ENCODE measurements at regions not wholly inside any gene's neighbourhood (a gene's known extent, or its start where the extent isn't known, plus 50 kb on each side); places are given as distances from the start of the nearest gene placed in this dataset.

DNA sequence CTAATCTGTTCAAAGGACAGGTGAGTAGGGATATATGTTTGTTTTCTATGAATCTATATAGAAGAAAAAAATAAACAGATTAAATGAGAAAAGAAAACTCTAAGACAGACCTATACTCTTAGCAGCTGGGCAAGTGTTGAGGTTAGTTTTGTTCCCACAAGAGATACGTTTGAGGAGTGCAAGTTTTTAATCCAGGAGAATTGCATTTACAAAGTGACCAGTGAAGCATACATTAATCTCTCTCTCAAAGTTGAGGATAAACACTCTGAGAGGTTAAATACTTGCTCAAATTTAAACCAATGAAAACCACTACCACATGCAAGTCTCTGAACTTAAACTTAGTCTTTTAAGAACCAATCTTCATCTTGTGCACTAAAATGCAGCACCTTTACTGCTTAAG, 930.5 kb upstream of the MIR17HG start:
- Histone ChIP-seq H3K27me3 (no peaks in the 10 kb centered on the region), H3K4me3 (no peak overlapping the region), H3K9me3 (no peaks in the 10 kb centered on the region), H3K4me1 (no peaks in the 10 kb centered on the region), H3K27ac (no peak overlapping the region), H3K36me3 (no peaks in the 10 kb centered on the region)
- intact Hi-C loops (cut with DNase I) = no loop called here
- no peak for TF ChIP-seq POLR2AphosphoS5 (IDR thresholded peaks at IDR 0.05; ENCODE audit: insufficient read depth in 1 of 2, low read depth in 1 of 2)
- no peak for TF ChIP-seq POLR2A (IDR thresholded peaks at IDR 0.05)
- TF ChIP-seq, protein P1, sequence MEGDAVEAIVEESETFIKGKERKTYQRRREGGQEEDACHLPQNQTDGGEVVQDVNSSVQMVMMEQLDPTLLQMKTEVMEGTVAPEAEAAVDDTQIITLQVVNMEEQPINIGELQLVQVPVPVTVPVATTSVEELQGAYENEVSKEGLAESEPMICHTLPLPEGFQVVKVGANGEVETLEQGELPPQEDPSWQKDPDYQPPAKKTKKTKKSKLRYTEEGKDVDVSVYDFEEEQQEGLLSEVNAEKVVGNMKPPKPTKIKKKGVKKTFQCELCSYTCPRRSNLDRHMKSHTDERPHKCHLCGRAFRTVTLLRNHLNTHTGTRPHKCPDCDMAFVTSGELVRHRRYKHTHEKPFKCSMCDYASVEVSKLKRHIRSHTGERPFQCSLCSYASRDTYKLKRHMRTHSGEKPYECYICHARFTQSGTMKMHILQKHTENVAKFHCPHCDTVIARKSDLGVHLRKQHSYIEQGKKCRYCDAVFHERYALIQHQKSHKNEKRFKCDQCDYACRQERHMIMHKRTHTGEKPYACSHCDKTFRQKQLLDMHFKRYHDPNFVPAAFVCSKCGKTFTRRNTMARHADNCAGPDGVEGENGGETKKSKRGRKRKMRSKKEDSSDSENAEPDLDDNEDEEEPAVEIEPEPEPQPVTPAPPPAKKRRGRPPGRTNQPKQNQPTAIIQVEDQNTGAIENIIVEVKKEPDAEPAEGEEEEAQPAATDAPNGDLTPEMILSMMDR (IDR thresholded peaks at IDR 0.05) = no peak
- no peak for DNase-seq (ENCODE audit: extremely low spot score in 2 of 2)

DNA sequence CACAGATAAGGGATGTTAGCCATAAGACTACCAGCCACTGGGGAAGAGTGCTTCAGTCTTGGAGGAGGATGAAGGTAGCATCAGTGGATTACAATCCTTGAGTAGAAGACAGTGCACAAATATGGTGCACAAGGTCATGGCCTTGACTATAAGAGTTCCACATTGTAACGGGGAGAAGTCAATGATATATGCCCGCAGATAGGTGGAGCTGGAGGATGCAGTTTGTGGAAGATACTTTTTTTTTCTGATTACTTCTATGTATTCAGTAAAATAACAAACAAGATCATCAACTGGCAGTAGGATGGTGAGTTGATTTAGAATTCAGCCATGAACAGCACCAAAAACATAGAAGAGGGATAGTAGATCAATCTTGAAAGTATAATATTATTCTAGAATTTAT, 926.8 kb upstream of the MIR17HG start:
- TF ChIP-seq, protein P1 (IDR thresholded peaks at IDR 0.05) = no peak
- TF ChIP-seq POLR2A (IDR thresholded peaks at IDR 0.05) = no peak

DNA sequence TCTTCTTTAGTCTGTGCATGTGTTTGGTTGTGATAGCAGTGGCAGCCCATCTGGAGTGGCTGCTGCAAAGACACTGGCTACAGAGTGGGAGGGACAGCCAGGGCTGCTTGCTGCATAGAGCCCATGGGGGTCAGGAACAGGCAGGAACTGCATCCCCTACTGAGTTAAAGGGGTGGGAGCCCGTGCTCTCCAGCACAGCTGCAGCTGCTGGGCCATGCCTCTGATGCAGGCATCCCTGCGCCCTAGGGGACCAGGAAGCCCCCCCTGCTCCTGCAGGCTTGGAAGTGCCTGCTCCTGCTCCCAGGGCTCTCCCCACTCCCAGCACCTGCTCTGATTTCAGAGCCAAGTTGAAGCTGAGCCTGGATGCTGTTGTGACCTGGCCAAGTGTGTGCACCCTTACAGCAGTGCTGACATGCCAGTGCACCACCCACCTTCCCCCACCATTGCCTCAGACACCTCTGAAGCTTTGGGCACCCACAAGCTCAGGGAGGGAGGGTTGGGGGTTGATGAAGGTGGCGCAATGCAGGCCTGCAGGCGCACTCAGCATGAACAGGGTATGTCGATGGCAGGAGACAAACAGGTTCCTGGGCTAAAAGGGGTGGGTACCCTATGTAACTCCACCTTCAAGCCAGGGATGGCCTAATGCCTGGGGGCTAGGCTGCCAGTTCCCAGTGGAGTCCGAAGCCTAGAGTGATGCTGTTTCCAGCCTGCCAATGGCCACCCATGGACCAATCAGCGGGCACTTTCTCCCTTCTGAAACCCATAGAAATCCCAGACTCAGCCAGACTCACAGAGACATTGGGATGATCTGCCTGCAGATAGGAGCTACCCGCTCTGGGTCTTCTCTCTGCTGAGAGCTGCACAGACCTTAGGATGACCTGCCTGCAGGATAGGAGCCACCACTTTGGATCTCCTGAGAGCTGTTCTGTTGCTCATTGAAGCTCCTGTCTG, 919.9 kb upstream of the MIR17HG start:
- no peaks in the 10 kb centered on the region for H3K27me3 ChIP-seq
- H3K27ac ChIP-seq = no peak overlapping the region
- intact Hi-C loops (cut with DNase I) = no loop called here
- no peaks in the 10 kb centered on the region for H3K9me3 ChIP-seq
- H3K36me3 ChIP-seq = no peaks in the 10 kb centered on the region
- no peak overlapping the region for H3K4me3 ChIP-seq
- H3K4me1 ChIP-seq = no peaks in the 10 kb centered on the region
- DNase-seq (ENCODE audit: extremely low spot score in 2 of 2) = no peak
- TF ChIP-seq, protein P1 (IDR thresholded peaks at IDR 0.05) = no peak
- TF ChIP-seq POLR2AphosphoS5 (IDR thresholded peaks at IDR 0.05; ENCODE audit: insufficient read depth in 1 of 2, low read depth in 1 of 2) = no peak
- TF ChIP-seq POLR2A (IDR thresholded peaks at IDR 0.05) = no peak

More for the DNA sequence above, 926.8 kb upstream of the MIR17HG start:
- Histone ChIP-seq H3K27ac (no peak overlapping the region), H3K36me3 (no peaks in the 10 kb centered on the region), H3K9me3 (no peaks in the 10 kb centered on the region), H3K27me3 (no peaks in the 10 kb centered on the region), H3K4me1 (no peaks in the 10 kb centered on the region), H3K4me3 (no peak overlapping the region)
- intact Hi-C loops (cut with DNase I) = no loop called here
- no peak for DNase-seq (ENCODE audit: extremely low spot score in 2 of 2)

DNA sequence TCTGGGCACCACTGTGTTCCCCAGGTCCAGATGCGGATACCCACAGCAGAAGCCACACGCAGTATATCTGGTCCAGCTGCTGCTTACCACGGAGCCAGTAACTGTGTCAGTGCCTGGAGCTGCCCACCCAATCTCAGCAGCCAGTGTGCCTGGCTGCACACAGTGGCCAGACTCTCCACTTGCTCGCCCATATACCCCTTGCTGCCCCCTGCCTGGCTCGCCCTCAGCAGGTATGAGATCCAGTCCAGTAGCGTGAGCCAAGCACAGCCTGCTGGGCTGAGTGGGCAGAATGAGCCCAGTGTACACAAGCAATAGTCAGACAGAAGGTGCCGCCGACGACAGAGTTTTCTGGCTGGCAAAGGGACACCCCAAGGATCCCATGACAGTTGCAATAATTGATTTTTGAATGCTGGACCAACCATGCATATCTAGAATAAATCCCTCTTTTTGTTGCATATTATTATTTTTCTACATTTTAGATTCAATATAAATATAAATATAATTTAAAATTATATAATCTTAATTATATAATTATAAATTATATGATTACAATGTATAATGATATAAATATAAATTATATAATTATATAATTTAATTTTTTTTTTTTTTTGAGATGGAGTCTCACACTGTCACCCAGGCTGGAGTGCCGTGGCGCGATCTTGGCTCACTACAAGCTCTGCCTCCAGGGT, 918.8 kb upstream of the MIR17HG start:
- TF ChIP-seq POLR2A (IDR thresholded peaks at IDR 0.05) (no peak), POLR2AphosphoS5 (IDR thresholded peaks at IDR 0.05; ENCODE audit: insufficient read depth in 1 of 2, low read depth in 1 of 2) (no peak)
- TF ChIP-seq, protein P1 (IDR thresholded peaks at IDR 0.05) = no peak
- Histone ChIP-seq H3K9me3 (no peaks in the 10 kb centered on the region), H3K27me3 (no peaks in the 10 kb centered on the region), H3K4me3 (no peak overlapping the region), H3K4me1 (no peaks in the 10 kb centered on the region), H3K27ac (no peak overlapping the region), H3K36me3 (no peaks in the 10 kb centered on the region)
- intact Hi-C loops (cut with DNase I) = no loop called here
- no peak for DNase-seq (ENCODE audit: extremely low spot score in 2 of 2)

Data from vagina (tissue), 2 donors.